IMR-90 (cell line): ENCODE measurements at regions not wholly inside any gene's neighbourhood (a gene's known extent, or its start where the extent isn't known, plus 50 kb on each side); places are given as distances from the start of the nearest gene placed in this dataset.

Experiments used
- ATAC-seq: fragments of 200-7000 bp; cut with Tn5 transposase; 2 replicates; pipeline ENCODE4 v1.9.1; 2020; ENCODE audit warnings: low read depth, mild to moderate bottlenecking, moderate library complexity
- BruUV-seq: library from RNA; stranded (reverse); fragments of 400-500 nt; replicated peaks from 2 replicates; lab custom pipeline; 2021; lab: Mats Ljungman, UMichigan
- CTCF ChIA-PET: fragments of 300-600 bp; formaldehyde crosslinking; extraction: SDS; loops from one replicate; lab custom pipeline; 2021; ENCODE audit warnings: antibody characterized with exemption; lab: Yijun Ruan, JAX
- POLR2A ChIA-PET: fragments of 300-600 bp; sonication (Branson Sonifier 250); formaldehyde crosslinking; loops from one replicate; lab custom pipeline; 2022; ENCODE audit warnings: antibody characterized with exemption; ENCODE audit not compliant: unreplicated experiment; lab: Charles Lee
- DNase-seq: peaks from one replicate; pipeline ENCODE4 v3.0.0; 2013
- H2AFZ ChIP-seq: replicated peaks from 2 replicates; pipeline ENCODE3; 2013; ENCODE audit warnings: low read length, mild to moderate bottlenecking; ENCODE audit not compliant: poor library complexity
- H2AK5ac ChIP-seq: 2 replicates; pipeline ENCODE4 v1.6.1; 2013; ENCODE audit warnings: low read depth, low read length, inconsistent platforms
- H2AK9ac ChIP-seq: replicated peaks from 2 replicates; pipeline ENCODE3; 2013; ENCODE audit warnings: mild to moderate bottlenecking, low read depth, low read length, moderate library complexity; ENCODE audit not compliant: poor library complexity
- H2BK120ac ChIP-seq: 2 replicates; pipeline ENCODE4 v1.6.1; 2013; ENCODE audit warnings: low read depth, low read length, inconsistent platforms
- H2BK15ac ChIP-seq: 3 replicates; pipeline ENCODE4 v1.6.1; 2013; ENCODE audit warnings: low read depth, low read length, inconsistent platforms
- H2BK20ac ChIP-seq: 2 replicates; pipeline ENCODE4 v1.6.1; 2013; ENCODE audit warnings: low read depth, mild to moderate bottlenecking, inconsistent platforms, low read length, moderate library complexity
- H2BK5ac ChIP-seq: 2 replicates; pipeline ENCODE4 v1.6.1; 2013; ENCODE audit warnings: mild to moderate bottlenecking, low read depth, low read length, inconsistent platforms; ENCODE audit not compliant: poor library complexity, severe bottlenecking
- H3K14ac ChIP-seq: replicated peaks from 2 replicates; pipeline ENCODE4 v1.6.1; 2013; ENCODE audit warnings: low read depth, low read length, inconsistent platforms
- H3K18ac ChIP-seq: 2 replicates; pipeline ENCODE4 v1.6.1; 2013; ENCODE audit warnings: low read depth, low read length, control low read depth
- H3K23ac ChIP-seq: 2 replicates; pipeline ENCODE4 v1.6.1; 2013; ENCODE audit warnings: low read depth, low read length, inconsistent platforms
- H3K27ac ChIP-seq: 2 replicates; pipeline ENCODE4 v1.5.1; 2013; ENCODE audit warnings: mild to moderate bottlenecking, control low read depth, low read length; ENCODE audit not compliant: insufficient read depth
- H3K27me3 ChIP-seq: 2 replicates; pipeline ENCODE4 v1.6.1; 2013; ENCODE audit warnings: low read length; ENCODE audit not compliant: control insufficient read depth, insufficient read depth
- H3K36me3 ChIP-seq: 2 replicates; pipeline ENCODE4 v1.6.1; 2013; ENCODE audit warnings: low read length, mixed read lengths; ENCODE audit not compliant: control insufficient read depth, insufficient read depth
- H3K4ac ChIP-seq: 2 replicates; pipeline ENCODE4 v1.6.1; 2013; ENCODE audit warnings: low read depth, low read length, inconsistent platforms
- H3K4me1 ChIP-seq: 2 replicates; pipeline ENCODE4 v1.6.1; 2013; ENCODE audit warnings: low read length, mixed read lengths; ENCODE audit not compliant: control insufficient read depth, insufficient read depth
- H3K4me2 ChIP-seq: 2 replicates; pipeline ENCODE4 v1.6.1; 2013; ENCODE audit warnings: low read depth, mild to moderate bottlenecking, control low read depth, low read length, moderate library complexity
- H3K4me3 ChIP-seq: 2 replicates; pipeline ENCODE4 v1.5.1; 2013; ENCODE audit warnings: low read depth, mild to moderate bottlenecking, control low read depth, low read length, moderate library complexity; ENCODE audit not compliant: insufficient read depth
- H3K56ac ChIP-seq: 2 replicates; pipeline ENCODE4 v1.6.1; 2013; ENCODE audit warnings: low read length, inconsistent platforms; ENCODE audit not compliant: insufficient read depth; ENCODE audit errors: extremely low read depth
- H3K79me1 ChIP-seq, 2 experiments: 2 replicates each; pipeline ENCODE4 v1.6.1; 2013; ENCODE audit warnings: low read length in 2 of 2, inconsistent platforms in 1 of 2, low read depth in 1 of 2
- H3K9ac ChIP-seq: 2 replicates; pipeline ENCODE4 v1.6.1; 2013; ENCODE audit warnings: low read depth, low read length, control low read depth
- H3K9me1 ChIP-seq: 2 replicates; pipeline ENCODE4 v1.6.1; 2013; ENCODE audit warnings: low read length, inconsistent platforms; ENCODE audit not compliant: insufficient read depth
- H3K9me3 ChIP-seq: 2 replicates; pipeline ENCODE4 v1.6.1; 2013; ENCODE audit warnings: low read length; ENCODE audit not compliant: control insufficient read depth, insufficient read depth
- H4K20me1 ChIP-seq: 2 replicates; pipeline ENCODE4 v1.6.1; 2013; ENCODE audit warnings: low read length, inconsistent platforms; ENCODE audit not compliant: insufficient read depth
- H4K5ac ChIP-seq: 2 replicates; pipeline ENCODE4 v1.6.1; 2013; ENCODE audit warnings: mild to moderate bottlenecking, low read depth, low read length, control low read depth
- H4K8ac ChIP-seq, 2 experiments: 2 replicates each; pipeline ENCODE4 v1.6.1; 2013; ENCODE audit warnings: low read depth in 2 of 2, low read length in 2 of 2, control low read depth in 1 of 2, inconsistent platforms in 1 of 2
- H4K91ac ChIP-seq: 2 replicates; pipeline ENCODE4 v1.6.1; 2013; ENCODE audit warnings: low read depth, low read length, inconsistent platforms; ENCODE audit not compliant: insufficient read depth
- CEBPB ChIP-seq: IDR thresholded peaks from 2 replicates; pipeline ENCODE4 v1.6.1; 2012; ENCODE audit warnings: low read depth, low read length, improper control_type of control experiment
- CTCF ChIP-seq: conservative IDR thresholded peaks from 2 replicates; pipeline ENCODE4 v1.5.1; 2012; ENCODE audit warnings: mild to moderate bottlenecking, low read depth, low read length, improper control_type of control experiment
- ELK1 ChIP-seq: fragments of 150-350 bp; IDR thresholded peaks from 2 replicates; pipeline ENCODE4 v1.6.1; 2016; ENCODE audit warnings: low read depth, mild to moderate bottlenecking, low read length, moderate library complexity, borderline replicate concordance
- FOS ChIP-seq: fragments of 150-350 bp; IDR thresholded peaks from 2 replicates; pipeline ENCODE4 v1.6.1; 2016; ENCODE audit warnings: low read depth, low read length
- USF2 ChIP-seq: fragments of 150-350 bp; IDR thresholded peaks from 2 replicates; pipeline ENCODE4 v1.6.1; 2017; ENCODE audit warnings: mild to moderate bottlenecking, antibody characterized with exemption, low read length, low read depth
- WGBS, 2 experiments: methylation state at CpG; one replicate each; pipeline versions ENCODE4 v1.1.5 to v1.1.7; 2013; ENCODE audit warnings: missing lambda C conversion rate in 2 of 2; ENCODE audit not compliant: insufficient read length in 1 of 2; ENCODE audit errors: extremely low coverage in 2 of 2; 5-methylcytosine and 5-hydroxymethylcytosine counted together
- dilution Hi-C: fragments of 300-500 bp; cut with HindIII; formaldehyde crosslinking; loops from one replicate; pipeline ENCODE4 v1.14.3; 2018; ENCODE audit warnings: low sequenced_read_pairs; ENCODE audit not compliant: unreplicated experiment
- in situ Hi-C: fragments of 300-500 bp; cut with MboI; formaldehyde crosslinking; loops from 3 replicates; pipeline ENCODE4 v1.14.3; 2019; ENCODE audit warnings: low sequenced_read_pairs, inconsistent platforms, mixed read lengths
- intact Hi-C: fragments of 100-400 bp; cut with micrococcal nuclease; formaldehyde crosslinking; loops from 2 replicates; pipeline ENCODE4 v1.10.0; 2022

DNA sequence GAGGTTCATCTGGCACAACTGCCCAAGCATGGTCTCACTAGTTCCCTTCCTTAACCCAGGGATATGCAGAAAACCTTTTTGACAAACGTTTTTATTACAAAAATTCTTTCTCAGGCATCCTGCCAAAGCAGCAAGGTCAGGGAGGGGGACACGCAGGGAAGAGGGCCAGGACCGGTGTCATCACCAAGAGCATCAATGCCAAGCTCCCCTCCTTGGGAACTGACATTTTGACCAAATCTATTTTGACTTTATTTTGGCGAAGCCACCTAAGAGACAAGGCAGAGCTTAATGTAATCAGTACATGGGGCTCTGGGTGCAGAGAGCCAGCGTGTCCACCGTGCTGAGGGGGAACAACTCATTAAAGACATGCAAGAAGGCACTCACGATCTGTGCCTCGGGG is 265.2 kb downstream of the CBLN1 start:
- Histone ChIP-seq H3K14ac (no peak overlapping the region), H3K9me3 (no peaks in the 10 kb centered on the region), H3K4ac (no peak overlapping the region), H2AFZ (no peak overlapping the region), H2BK20ac (no peak overlapping the region), H4K5ac (no peak overlapping the region), H3K18ac (no peak overlapping the region), H3K27me3 (peaks cover 36% of the 10 kb centered on the region), H2BK5ac (no peak overlapping the region), H4K20me1 (no peaks in the 10 kb centered on the region), H4K8ac (no peak overlapping the region), H3K36me3 (no peaks in the 10 kb centered on the region), H3K27ac (no peak overlapping the region), H3K56ac (no peak overlapping the region), H3K9ac (no peak overlapping the region), H3K4me3 (no peak overlapping the region), H3K23ac (no peak overlapping the region), H2BK15ac (no peak overlapping the region), H3K9me1 (peaks cover 8% of the 10 kb centered on the region; the same call in 1 of the 2 replicates), H2AK5ac (no peak overlapping the region), H2AK9ac (no peak overlapping the region), H3K4me1 (peaks cover 4% of the 10 kb centered on the region; the same call in 1 of the 2 replicates), H2BK120ac (no peak overlapping the region), H4K91ac (no peak overlapping the region), H3K79me1 (no peaks in the 10 kb centered on the region), H3K4me2 (no peak overlapping the region)
- DNase-seq (no peak), ATAC-seq (no peak)
- POLR2A ChIA-PET = no interaction called here
- TF ChIP-seq FOS (no peak), ELK1 (no peak), USF2 (no peak), CEBPB (no peak), CTCF (no peak)
- BruUV-seq = no TSS peak
- intact Hi-C loops (no loop called here), dilution Hi-C loops (no loop called here), in situ Hi-C loops (no loop called here)
- CTCF ChIA-PET = no interaction called here
- 0% methylated on average over 1 of the region's 8 CpGs; no CpG with 5 or more reads in 1 of the 2 experiments for WGBS, 2 experiments
